Limb (tissue), 2 donors: ENCODE measurements at regions not wholly inside any gene's neighbourhood (a gene's known extent, or its start where the extent isn't known, plus 50 kb on each side); places are given as distances from the start of the nearest gene placed in this dataset.

Experiments
- DNase-seq, 2 donors: peaks; one replicate each; pipeline ENCODE4 v3.0.0-alpha.2; 2016; ENCODE audit errors: extremely low spot score in 2 of 2

DNA sequence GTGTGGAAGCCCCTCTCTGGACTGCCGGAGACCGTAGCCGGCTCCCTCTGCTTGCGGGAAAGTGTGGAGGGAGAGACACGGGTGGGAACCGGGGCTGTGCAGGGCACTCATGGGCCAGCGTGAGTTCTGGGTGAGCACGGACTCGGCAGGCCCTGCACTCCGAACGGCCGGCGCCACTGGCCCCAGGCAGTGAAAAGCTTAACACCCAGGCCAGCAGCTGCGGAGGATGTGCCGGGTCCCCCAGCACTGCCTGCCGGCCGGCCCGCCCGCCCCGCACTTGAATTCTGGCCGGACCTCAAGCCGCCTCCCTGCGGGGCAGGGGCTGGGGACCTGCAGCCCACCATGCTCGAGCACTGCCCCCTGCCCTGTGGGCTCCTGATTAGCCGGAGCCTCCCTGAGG lies 147.0 kb downstream of the FGF9 start:
- no peak for DNase-seq

- DNase-seq = no peak
These were observed 151.2 kb downstream of the FGF9 start for GRCh38 chr13:21822029-21822428.

- no peak for DNase-seq
These were observed 152.5 kb downstream of the FGF9 start for GRCh38 chr13:21823416-21823815.

- no peak for DNase-seq
These were observed 153.1 kb downstream of the FGF9 start for GRCh38 chr13:21823949-21824348.

- DNase-seq = no peak
These were observed 154.3 kb downstream of the FGF9 start for GRCh38 chr13:21825186-21825585.

DNA sequence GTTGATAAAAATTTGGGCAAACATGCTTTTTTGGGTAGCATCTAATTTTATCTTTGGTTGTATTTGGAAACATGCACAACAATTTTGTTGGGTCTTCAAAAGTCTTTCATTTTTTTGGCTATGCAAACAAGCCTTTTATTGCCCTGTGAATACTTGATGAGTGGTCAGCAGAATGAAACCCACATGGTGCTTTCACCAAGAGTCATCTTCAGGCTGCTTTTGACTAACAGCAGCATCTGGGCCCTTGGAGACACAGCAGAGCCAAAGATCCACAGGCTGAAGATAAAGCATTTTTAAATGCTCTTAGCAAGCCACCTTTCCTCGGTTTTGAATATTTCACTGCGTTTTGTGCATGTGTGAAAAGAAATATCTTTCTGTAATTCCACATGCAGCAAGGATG lies 154.9 kb downstream of the FGF9 start:
- no peak for DNase-seq

- no peak for DNase-seq
These were observed 155.5 kb downstream of the FGF9 start for GRCh38 chr13:21826214-21827015.

DNA sequence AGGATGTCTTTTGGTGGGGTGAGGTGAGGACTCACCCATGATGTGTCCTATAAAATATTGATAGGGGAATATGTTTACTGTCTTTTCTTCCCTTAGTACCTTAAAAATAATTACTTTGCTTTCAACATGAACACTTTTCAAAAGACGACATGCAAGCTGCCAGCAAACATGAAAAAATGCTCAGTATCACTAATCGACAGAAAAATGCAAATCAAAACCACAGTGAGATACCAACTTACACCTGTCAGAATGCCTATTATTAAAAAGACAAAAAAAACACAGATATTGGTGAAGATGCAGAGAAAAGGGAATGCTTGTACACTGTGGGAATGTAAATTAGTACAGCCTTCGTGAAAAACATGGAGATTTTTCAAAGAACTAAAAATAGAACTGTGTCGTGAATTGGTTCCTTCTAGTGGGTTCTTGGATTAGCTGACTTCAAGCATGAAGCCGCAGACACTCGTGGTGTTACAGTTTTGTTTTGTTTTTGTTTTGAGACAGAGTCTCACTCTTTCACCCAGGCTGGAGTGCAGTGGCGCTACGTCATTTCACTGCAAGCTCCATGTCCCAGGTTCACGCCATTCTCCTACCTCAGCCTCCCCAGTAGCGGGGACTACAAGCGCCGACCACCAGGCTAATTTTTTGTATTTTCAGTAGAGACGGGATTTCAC lies 160.9 kb downstream of the FGF9 start:
- no peak for DNase-seq

DNA sequence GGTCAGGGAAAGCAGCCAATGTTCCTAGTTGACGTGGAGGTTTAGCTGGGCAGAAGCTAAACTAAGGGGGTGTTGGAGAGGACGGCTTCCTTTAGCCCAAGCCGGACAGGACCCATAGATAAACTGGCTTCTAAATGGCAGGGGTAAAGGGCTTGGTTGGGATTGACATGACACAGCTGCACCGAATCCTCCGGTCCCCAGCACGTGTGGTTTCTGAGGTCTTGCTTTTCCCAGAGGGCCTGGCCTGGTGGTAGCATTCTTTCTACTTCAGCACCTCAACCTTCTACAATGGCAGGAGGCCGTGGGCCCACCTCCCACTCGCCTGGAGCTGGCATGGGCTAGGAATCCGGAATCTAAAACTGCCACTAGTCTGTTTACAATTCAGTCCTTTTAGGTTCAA lies 163.0 kb downstream of the FGF9 start:
- DNase-seq = no peak

- DNase-seq = no peak
These were observed 163.6 kb downstream of the FGF9 start for GRCh38 chr13:21834521-21834920.

GRCh38 chr13:21837288-21837687 lies 166.4 kb downstream of the FGF9 start:
- DNase-seq = no peak

DNA sequence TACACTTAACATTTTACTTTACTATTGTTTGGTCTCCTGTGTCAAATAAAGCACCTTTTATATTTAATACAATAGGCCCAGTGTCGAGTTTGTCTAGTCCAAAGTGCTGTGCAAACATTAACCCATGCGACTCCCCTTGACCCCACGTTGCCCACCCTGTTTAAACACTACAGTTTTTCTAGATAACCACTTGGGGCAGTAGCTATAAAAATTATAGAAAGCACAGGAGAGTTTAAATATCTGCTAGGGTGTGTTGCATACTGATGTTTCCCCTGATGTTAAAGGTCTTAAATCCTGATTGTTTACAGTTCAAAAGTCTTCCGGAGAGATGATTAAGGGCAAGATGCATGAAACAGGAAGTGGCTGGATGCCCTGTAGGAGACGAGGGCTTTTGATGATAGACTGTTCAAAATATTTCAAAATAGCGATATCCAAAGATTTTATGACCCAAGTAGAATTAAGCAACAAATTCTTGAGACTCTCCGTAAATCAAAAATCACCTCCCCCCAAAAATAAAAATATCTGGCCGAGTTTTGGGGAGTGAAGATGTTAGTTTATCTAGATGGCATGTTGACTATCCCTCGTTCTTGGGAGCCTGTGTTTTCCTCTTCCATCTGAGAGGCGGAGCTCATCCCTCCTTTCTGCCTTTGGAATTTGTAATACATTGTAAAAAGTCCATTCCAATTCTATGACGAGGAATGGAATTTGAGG lies 167.1 kb downstream of the FGF9 start:
- no peak for DNase-seq

DNA sequence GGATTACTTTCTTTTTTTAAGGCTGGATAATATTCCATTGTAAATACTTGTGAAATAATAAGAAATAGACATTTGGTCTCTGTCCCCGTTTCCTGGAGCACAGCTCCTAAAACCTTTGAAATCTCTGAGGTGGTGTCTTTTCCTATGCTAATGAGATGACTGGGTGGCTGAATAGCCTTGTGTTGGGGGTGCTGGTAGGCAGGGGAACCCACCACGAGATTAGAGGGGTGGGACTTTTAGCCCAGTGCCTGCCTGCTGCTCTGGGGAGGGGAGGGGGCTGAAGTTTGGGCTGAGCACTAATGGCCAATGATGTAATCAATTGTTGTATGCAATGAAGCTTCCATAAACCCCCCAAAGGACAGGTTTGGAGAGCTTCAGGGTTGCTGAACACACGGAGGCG lies 175.7 kb downstream of the FGF9 start:
- DNase-seq = no peak

- DNase-seq = peak in 1 of 2 donors; percentile 23
These were observed 178.4 kb downstream of the FGF9 start for GRCh38 chr13:21849323-21849722.

DNA sequence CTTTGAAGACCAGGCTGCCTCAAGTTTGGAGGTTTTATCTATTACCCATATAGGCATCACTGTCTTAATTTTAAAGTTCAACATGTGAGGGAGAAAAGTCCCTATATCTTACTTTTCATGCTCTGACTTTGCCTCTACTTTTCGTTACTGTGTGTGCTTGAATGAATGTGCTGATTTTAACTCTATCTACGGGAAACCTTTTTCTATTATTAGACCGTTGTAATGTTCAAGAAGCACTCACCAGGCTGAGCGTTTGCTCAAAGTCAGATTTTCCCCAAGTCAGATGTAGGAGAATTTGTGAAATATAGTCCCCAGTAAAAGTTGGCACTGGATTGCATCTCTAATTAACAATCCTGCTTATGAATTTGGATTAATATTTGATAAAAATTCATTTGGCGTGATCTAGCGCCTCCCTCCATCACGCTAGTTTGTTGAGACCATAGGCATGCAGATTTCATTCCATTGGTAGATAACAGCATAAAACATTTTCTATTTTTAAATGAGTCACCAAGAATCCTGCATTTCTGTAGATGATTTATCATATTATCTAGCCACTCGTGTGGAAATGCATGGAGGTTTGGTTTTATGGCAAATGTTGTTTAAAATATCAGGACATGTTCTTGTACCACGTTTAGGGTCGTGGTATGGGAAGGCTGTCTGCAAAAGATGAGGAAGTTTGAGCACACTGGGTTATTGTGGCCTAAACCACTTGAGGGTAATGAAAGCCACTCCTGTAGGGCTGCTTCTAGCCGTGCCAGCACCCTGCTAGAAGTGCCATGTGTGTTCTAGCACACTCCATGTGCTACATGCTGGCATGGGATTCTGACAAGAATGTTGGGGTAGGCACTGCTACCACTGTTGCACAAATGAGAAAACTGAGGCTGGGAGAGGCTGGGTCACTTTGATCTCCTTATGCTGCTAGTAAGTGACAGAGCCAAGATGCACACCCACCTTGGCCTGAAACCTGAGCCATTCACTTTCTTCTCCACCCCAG lies 179.4 kb downstream of the FGF9 start:
- DNase-seq = no peak

DNA sequence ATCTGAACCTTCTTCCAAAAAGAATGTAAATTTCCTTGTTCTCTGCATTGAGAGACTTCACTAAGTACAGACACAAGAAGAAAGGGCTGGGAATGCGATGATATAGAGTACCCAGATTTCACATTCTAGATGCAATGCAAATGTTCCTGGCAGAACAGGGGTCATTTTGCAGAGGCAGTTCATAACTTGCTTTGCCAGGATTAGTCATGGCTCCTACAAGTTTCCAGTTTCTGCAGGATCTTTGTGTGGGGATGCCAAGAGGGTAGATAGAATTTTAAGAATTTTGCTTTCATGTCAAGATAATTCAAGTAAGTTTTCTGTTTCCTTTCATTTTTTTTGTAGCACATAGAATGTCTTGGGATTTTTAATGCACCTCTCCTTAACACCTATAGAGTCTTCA lies 181.2 kb downstream of the FGF9 start:
- DNase-seq = no peak

GRCh38 chr13:21853779-21854178 lies 182.9 kb downstream of the FGF9 start:
- DNase-seq = no peak

GRCh38 chr13:21868823-21869222 lies 197.9 kb downstream of the FGF9 start:
- no peak for DNase-seq

- no peak for DNase-seq
These were observed 200.5 kb downstream of the FGF9 start for GRCh38 chr13:21871382-21871781.

- no peak for DNase-seq
These were observed 201.0 kb downstream of the FGF9 start for GRCh38 chr13:21871919-21872318.

- no peak for DNase-seq
These were observed 201.9 kb downstream of the FGF9 start for GRCh38 chr13:21872795-21873194.
